GM21367 (cell line): ENCODE measurements at regions not wholly inside any gene's neighbourhood (a gene's known extent, or its start where the extent isn't known, plus 50 kb on each side); places are given as distances from the start of the nearest gene placed in this dataset.

Source experiments
- ATAC-seq: cut with Tn5 transposase; IDR thresholded peaks from one replicate; pipeline ENCODE4 v1.9.1; 2021; ENCODE audit not compliant: unreplicated experiment

DNA sequence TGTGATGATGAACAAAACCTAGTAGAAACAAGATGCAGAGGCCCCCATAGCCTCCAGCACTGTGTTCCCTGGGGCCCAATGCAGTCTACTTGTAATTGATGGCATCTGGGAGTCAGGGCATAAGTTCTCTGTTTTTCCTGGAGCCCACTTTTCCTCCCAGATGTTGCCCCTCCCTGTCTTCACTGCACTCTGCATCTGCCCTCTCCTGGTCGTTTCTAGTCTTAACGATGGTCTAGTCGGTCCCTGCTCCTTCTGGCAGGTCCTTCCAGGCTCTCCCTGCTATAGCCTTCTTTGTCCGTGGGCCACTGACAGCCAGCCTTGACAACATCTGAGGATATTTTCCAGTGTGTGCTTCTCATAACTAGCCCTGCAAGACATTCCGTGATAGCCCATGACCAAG, 208.3 kb downstream of the GXYLT1 start:
- ATAC-seq: no peak

GRCh38 chr12:41935911-41936310, 208.8 kb downstream of the GXYLT1 start:
- no peak for ATAC-seq

GRCh38 chr12:41932470-41932991, 212.1 kb downstream of the GXYLT1 start:
- ATAC-seq: peak; percentile 49

DNA sequence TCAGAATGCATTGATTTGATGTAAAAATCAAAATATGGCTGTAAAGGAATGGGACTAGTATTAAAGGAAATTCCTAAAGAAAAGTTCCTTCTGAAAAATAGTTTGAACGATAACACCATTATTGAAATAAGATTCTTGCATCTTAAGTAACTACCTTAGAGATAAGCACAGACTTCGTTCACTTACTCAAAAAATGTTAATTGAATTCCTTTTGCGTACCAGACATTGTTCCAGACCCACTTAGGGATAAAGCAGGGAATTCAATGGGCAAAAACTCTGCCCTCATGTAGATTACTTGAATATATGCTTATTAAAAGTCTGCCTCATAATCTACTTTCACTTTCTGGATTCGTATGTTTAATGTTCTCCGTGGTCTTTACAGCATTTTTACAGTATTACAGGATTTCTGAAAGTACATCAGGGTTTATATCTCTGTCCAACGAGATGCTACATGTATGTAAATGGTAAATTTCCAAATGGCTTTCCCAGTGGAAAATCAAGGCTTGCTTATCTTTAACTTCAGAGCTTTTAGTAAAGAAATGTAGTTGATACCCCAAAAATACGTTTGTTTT, 213.7 kb downstream of the GXYLT1 start:
- ATAC-seq: no peak

- no peak for ATAC-seq
These were observed 220.6 kb downstream of the GXYLT1 start for GRCh38 chr12:41924111-41924510.

DNA sequence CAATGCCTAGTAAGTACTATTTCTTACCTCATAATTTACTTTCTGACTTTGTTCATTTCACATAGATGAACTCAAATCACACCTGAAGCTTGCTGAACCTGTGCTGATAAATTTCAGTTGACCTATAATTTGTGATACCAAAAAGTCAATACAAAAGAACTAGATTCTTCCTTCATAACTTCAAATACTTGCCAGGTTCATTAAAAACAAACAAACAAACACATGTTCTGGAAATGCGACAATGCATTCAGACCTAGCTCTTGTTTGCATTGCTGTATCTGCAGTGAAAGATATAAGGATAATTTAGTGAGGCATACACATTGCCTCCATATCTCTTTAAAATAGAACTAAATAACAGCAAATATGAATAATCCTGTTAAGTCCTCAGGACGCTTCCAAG, 221.3 kb downstream of the GXYLT1 start:
- ATAC-seq: no peak

DNA sequence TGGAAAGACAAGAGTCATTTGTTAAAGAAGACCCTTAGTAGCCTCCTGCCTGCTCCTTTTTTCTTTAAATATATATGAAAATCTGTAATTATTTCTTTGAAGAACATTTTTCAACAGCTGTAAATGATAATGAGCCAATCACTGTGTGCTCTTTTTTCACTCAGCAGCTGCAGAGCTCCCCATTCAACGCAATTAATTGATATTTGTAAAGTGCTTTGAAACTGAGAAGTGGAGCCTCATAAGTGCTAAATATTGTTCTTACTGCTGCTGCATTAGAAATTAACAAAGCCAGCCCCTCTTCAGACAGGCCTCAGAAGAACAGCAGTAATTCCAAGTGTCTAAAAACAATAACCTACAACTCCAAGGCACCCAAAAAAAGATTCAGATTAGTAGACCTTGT, 224.3 kb downstream of the GXYLT1 start:
- ATAC-seq: no peak

GRCh38 chr12:41919526-41920261, 225.0 kb downstream of the GXYLT1 start:
- ATAC-seq: no peak

DNA sequence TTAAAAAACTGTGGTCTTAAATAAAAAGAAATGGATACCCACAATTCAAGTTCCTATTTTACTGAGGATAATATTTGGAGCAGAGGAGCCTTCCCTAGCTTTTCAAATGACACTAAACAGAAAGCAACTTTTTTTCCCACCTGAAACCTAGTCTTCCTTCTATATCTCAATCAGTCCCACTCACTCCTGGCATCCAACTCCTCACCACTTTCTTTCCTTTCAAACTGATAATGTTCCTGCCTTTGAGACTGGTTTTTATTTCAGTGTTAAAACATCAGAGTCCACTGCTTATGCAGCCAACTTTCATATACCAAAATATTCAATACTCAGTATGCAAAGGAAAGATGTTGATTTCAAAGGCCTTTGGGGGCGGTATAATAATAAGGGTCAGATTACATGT, 225.6 kb downstream of the GXYLT1 start:
- no peak for ATAC-seq

DNA sequence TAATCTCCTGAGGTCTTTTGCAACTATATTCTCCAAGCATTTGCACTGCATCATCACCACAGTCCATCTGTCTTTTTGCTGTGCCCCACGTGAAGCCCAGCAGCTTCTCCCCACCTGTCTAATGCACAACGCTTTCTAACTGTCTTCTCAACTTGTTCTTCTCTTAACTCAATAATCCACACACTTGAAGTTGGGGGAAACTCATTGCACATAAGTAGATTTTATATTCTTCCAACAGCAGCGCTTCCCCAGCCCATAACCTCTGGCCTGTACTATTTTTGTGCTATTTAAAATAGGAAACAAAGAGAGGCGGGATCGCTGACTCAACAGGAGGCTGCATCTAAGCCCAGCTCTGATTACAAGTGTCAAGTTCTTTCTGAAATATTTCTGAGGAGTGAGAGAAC, 226.7 kb downstream of the GXYLT1 start:
- ATAC-seq: no peak

DNA sequence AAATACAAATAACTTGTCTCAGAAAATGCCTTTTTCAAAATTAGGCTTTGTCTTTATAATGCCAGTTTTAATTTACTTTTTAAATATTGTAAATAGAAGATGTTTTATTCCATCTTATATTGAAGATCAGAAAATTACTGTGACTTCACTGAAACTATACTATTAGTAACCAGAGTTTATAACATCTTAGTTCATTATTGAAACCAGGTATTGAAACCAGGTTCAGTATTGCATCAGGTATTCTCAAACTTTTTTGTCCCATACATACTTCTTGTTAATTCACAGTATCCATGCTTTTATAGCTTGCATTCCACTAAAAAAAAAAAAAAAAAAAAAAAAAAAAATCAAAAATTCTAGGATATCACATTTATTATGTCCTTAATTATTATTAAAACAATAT, 227.5 kb downstream of the GXYLT1 start:
- ATAC-seq: no peak

DNA sequence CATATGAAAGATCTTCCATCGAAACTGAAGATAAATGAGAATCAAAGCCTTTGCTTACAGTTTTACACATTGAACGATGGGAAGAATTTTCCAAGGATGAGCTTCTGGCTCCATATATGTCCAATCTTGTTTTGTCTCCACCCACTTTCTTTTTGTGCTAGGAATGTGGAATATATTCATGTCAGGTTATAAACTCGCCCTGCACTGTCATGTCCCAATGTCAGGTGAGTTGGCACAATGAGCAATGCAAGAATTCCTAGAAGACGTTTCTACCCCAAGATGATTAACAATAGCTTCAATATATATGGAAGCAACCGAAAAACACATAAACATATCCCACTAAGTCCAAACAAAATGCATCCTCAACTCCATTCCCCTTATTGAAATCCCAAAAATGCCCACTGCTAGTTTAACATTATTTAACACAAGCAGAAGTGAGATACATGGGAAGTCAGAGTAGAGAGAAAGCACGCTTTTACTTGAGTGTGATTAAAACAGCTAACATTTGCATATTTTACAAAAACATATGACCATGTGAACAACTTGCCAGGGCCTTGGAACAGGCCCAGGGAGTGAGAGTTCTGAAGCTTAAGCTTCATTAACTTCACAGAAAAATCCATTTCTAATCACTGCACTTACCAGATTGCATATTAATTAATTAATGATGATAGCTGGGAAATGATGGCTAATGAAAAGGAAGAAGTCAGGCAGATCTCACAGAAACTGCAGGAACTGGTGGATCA, 233.9 kb downstream of the GXYLT1 start:
- ATAC-seq: no peak

- no peak for ATAC-seq
These were observed 236.5 kb downstream of the GXYLT1 start for GRCh38 chr12:41908206-41908605.

GRCh38 chr12:41907550-41907949, 237.1 kb downstream of the GXYLT1 start:
- ATAC-seq: no peak

GRCh38 chr12:41907021-41907420, 237.7 kb downstream of the GXYLT1 start:
- ATAC-seq: no peak

GRCh38 chr12:41905759-41906297, 238.8 kb downstream of the GXYLT1 start:
- no peak for ATAC-seq

DNA sequence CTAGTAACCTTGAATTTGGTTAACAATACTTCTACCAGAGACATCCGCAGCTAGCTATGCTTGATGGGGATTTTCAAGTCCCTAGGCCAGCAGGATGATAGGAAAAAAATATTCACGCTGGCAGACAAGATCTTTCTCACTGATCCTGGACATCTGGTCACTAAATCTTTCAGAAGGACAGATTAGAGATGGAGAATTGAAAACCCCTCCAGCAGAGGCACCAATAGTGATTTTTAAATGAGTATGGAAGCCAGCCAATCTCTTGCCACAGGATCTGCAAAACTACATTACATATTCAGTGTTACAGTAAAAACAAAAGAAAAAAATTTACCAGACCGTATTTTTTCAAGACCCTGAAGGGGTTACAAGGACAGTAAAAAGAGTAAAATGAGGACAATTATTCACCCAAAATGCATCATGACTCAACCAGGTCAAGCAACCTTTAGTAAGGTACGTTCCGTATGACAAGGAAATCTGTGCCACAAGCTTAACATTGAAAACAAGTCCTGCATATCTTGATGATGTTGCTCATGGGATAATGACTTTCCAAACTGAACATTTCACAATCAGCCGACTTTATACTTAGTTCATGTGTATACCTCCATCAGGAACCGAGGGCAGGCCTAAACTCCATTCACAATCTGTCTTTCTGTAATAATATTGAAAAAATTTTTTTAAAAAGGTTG, 239.5 kb downstream of the GXYLT1 start:
- no peak for ATAC-seq

DNA sequence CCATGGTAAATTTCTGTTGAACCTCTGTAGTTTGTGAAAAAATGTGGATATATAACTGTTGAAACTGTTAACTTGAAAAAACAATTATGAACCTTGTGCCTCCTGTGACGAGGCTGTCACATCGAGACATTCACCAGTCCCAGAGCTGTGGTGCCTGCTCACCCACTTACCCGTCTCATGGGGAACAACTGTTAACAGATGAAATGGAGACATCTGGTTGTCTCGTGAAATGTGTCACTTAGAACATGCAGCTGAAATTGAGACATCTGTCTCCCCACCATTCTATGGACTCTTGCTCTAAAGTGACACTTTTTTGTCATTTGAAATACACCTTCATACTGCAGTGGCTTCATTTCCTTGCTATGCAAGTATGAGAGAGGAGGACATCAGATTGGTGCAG, 240.6 kb downstream of the GXYLT1 start:
- ATAC-seq: no peak

- ATAC-seq: no peak
These were observed 241.5 kb downstream of the GXYLT1 start for GRCh38 chr12:41903014-41903708.

DNA sequence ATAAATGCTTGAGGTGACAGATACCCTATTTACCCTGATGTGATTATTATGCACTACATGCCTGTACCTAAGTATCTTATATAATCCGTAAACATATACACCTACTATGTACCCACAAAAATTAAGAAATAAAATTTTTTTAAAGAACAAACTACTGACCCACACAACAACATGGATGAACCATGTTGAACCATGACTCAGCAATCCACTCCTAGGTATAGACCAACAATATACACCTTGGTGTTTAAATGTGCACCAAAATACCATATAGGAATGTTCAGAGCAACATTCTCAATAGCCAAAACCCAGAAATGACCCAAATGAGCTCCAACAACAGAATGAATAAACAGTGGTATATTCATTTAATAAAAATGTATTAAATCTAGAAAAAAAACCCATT, 245.1 kb downstream of the GXYLT1 start:
- no peak for ATAC-seq

DNA sequence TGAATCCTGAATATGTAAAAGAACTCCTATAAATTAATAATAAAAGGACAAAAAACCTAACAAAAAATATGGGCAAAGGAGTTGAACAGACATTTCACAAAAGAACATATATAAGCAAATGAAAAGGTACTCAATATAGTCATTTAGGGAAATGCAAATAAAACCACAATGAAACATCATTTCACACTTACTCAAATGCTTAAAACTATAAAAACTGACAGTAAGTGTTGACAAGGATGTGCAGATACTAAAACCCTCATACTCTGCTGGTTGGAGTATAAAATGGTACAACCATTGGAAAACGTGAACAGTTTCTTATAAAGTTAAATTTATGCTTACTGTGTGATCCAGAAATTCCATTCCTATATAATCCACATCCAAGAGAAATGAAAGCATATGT, 247.1 kb downstream of the GXYLT1 start:
- no peak for ATAC-seq
